ACC112 (cell line): ENCODE measurements at regions not wholly inside any gene's neighbourhood (a gene's known extent, or its start where the extent isn't known, plus 50 kb on each side); places are given as distances from the start of the nearest gene placed in this dataset.

Experiments used
- H2AFZ ChIP-seq: fragments of 200-600 bp; sonication (generic); one replicate; pipeline ENCODE4 v1.6.0; 2017; ENCODE audit warnings: antibody characterized with exemption, low read length; ENCODE audit not compliant: unreplicated experiment
- H3K27ac ChIP-seq: fragments of 200-600 bp; sonication (generic); 2 replicates; pipeline ENCODE4 v1.5.1; 2014; ENCODE audit warnings: low read depth, mild to moderate bottlenecking, antibody characterized with exemption, low read length, moderate library complexity
- H3K27me3 ChIP-seq: fragments of 200-600 bp; sonication (generic); 2 replicates; pipeline ENCODE4 v1.6.1; 2014; ENCODE audit warnings: mild to moderate bottlenecking, antibody characterized with exemption, low read length, moderate library complexity, mixed read lengths; ENCODE audit not compliant: insufficient read depth
- H3K36me3 ChIP-seq: fragments of 200-600 bp; sonication (generic); 2 replicates; pipeline ENCODE4 v1.6.1; 2016; ENCODE audit warnings: mild to moderate bottlenecking, antibody characterized with exemption, low read length, moderate library complexity, mixed read lengths; ENCODE audit not compliant: insufficient read depth
- H3K4me1 ChIP-seq: fragments of 200-600 bp; sonication (generic); one replicate; pipeline ENCODE4 v1.6.1; 2016; ENCODE audit warnings: low read length, mixed read lengths; ENCODE audit not compliant: insufficient read depth, unreplicated experiment, control insufficient read depth
- H3K4me3 ChIP-seq: fragments of 200-600 bp; sonication (generic); 2 replicates; pipeline ENCODE4 v1.5.1; 2014; ENCODE audit warnings: mild to moderate bottlenecking, low read depth, low read length
- H3K79me2 ChIP-seq: fragments of 200-600 bp; sonication (generic); one replicate; pipeline ENCODE4 v1.6.0; 2016; ENCODE audit warnings: low read length; ENCODE audit not compliant: control insufficient read depth, unreplicated experiment, insufficient read depth

- Histone ChIP-seq H3K4me3 (no peak overlapping the region), H3K27me3 (no peaks in the 10 kb centered on the region), H3K27ac (no peak overlapping the region), H3K79me2 (no peaks in the 10 kb centered on the region), H3K4me1 (no peaks in the 10 kb centered on the region), H3K36me3 (no peaks in the 10 kb centered on the region), H2AFZ (no peak overlapping the region)
Observed at GRCh38 chr18:38397094-38397493, 831.5 kb upstream of the CELF4 start.

GRCh38 chr18:38386146-38386545 is 820.5 kb upstream of the CELF4 start:
- Histone ChIP-seq H3K36me3 (no peaks in the 10 kb centered on the region), H3K4me3 (no peak overlapping the region), H3K27me3 (no peaks in the 10 kb centered on the region), H2AFZ (no peak overlapping the region), H3K27ac (no peak overlapping the region), H3K4me1 (no peaks in the 10 kb centered on the region), H3K79me2 (no peaks in the 10 kb centered on the region)

GRCh38 chr18:38369772-38370690 is 804.4 kb upstream of the CELF4 start:
- Histone ChIP-seq H3K4me1 (no peaks in the 10 kb centered on the region), H3K79me2 (no peaks in the 10 kb centered on the region), H3K27me3 (no peaks in the 10 kb centered on the region), H3K36me3 (no peaks in the 10 kb centered on the region), H3K27ac (no peak overlapping the region), H3K4me3 (no peak overlapping the region), H2AFZ (no peak overlapping the region)

- no peak overlapping the region for H3K4me3 ChIP-seq
- H2AFZ ChIP-seq, result no peak overlapping the region
- H3K36me3 ChIP-seq, result no peaks in the 10 kb centered on the region
- H3K4me1 ChIP-seq, result no peaks in the 10 kb centered on the region
- no peaks in the 10 kb centered on the region for H3K79me2 ChIP-seq
- no peaks in the 10 kb centered on the region for H3K27me3 ChIP-seq
- no peak overlapping the region for H3K27ac ChIP-seq
Observed at GRCh38 chr18:38368886-38369285, 803.3 kb upstream of the CELF4 start.

GRCh38 chr18:38368246-38368645 is 802.6 kb upstream of the CELF4 start:
- Histone ChIP-seq H3K27ac (no peak overlapping the region), H3K79me2 (no peaks in the 10 kb centered on the region)

GRCh38 chr18:38367473-38367872 is 801.9 kb upstream of the CELF4 start:
- Histone ChIP-seq H3K4me3 (no peak overlapping the region), H3K79me2 (no peaks in the 10 kb centered on the region), H3K27ac (no peak overlapping the region), H3K27me3 (no peaks in the 10 kb centered on the region), H2AFZ (no peak overlapping the region), H3K36me3 (no peaks in the 10 kb centered on the region), H3K4me1 (no peaks in the 10 kb centered on the region)

More at GRCh38 chr18:38368246-38368645, 802.6 kb upstream of the CELF4 start:
- Histone ChIP-seq H3K27me3 (no peaks in the 10 kb centered on the region), H2AFZ (no peak overlapping the region), H3K36me3 (no peaks in the 10 kb centered on the region), H3K4me1 (no peaks in the 10 kb centered on the region), H3K4me3 (no peak overlapping the region)

- no peak overlapping the region for H3K27ac ChIP-seq
- H3K79me2 ChIP-seq, result no peaks in the 10 kb centered on the region
- no peaks in the 10 kb centered on the region for H3K36me3 ChIP-seq
- no peak overlapping the region for H3K4me3 ChIP-seq
- no peaks in the 10 kb centered on the region for H3K4me1 ChIP-seq
- H2AFZ ChIP-seq, result no peak overlapping the region
- H3K27me3 ChIP-seq, result no peaks in the 10 kb centered on the region
Observed at GRCh38 chr18:38362286-38362792, 796.7 kb upstream of the CELF4 start.

- no peak overlapping the region for H3K4me3 ChIP-seq
- no peaks in the 10 kb centered on the region for H3K4me1 ChIP-seq
- no peak overlapping the region for H2AFZ ChIP-seq
- no peaks in the 10 kb centered on the region for H3K36me3 ChIP-seq
- no peak overlapping the region for H3K27ac ChIP-seq
- no peaks in the 10 kb centered on the region for H3K79me2 ChIP-seq
- no peaks in the 10 kb centered on the region for H3K27me3 ChIP-seq
Observed at GRCh38 chr18:38358805-38359657, 793.4 kb upstream of the CELF4 start.

- Histone ChIP-seq H2AFZ (no peak overlapping the region), H3K27me3 (no peaks in the 10 kb centered on the region), H3K79me2 (no peaks in the 10 kb centered on the region), H3K4me3 (no peak overlapping the region), H3K36me3 (no peaks in the 10 kb centered on the region), H3K4me1 (no peaks in the 10 kb centered on the region), H3K27ac (no peak overlapping the region)
Observed at GRCh38 chr18:38353149-38353548, 787.6 kb upstream of the CELF4 start.

GRCh38 chr18:38350141-38350540 is 784.5 kb upstream of the CELF4 start:
- Histone ChIP-seq H3K36me3 (no peaks in the 10 kb centered on the region), H3K4me3 (no peak overlapping the region), H3K79me2 (no peaks in the 10 kb centered on the region), H2AFZ (no peak overlapping the region), H3K27ac (no peak overlapping the region), H3K27me3 (no peaks in the 10 kb centered on the region), H3K4me1 (no peaks in the 10 kb centered on the region)
